ENCODE measurements at regions not wholly inside any gene's neighbourhood (a gene's known extent, or its start where the extent isn't known, plus 50 kb on each side); places are given as distances from the start of the nearest gene placed in this dataset.

DNA sequence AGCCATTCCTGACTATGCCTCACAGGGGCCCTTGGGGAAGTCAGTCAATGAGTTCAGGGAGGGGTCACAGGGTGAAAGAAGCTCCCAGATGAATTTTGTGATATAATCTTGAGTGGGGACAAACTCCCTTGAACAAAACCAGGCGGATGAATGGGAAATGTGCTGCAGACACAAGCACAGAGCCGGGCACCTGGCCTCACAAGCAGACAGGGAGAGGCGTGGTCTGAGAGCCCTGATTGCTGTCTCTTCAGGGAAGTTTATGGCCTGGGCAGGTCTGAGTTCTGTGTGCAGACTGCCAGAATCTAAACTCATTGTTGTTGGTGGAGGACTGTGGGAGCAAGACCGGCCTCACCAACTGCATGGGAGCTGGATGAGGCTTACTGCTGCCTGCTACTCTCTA lies 591.8 kb downstream of the EPHA3 start:
- Histone ChIP-seq H3K36me3 (no peaks in the 10 kb centered on the region), H3K4me3 (ENCODE audit: low read depth in 1 of 2, low read length in 1 of 2) (no peak overlapping the region), H3K27ac (no peak overlapping the region), H3K9me3 (no peaks in the 10 kb centered on the region), H3K4me1 (ENCODE audit: control insufficient read depth in 1 of 2, insufficient read depth in 1 of 2, low read depth in 1 of 2, low read length in 1 of 2) (no peaks in the 10 kb centered on the region), H3K27me3 (no peaks in the 10 kb centered on the region)
- no peak for TF ChIP-seq CTCF (IDR thresholded peaks at IDR 0.05)

GRCh38 chr3:89699771-89700170 lies 592.4 kb downstream of the EPHA3 start:
- no peak for TF ChIP-seq CTCF (IDR thresholded peaks at IDR 0.05)
- no peaks in the 10 kb centered on the region for H3K36me3 ChIP-seq
- no peak overlapping the region for H3K4me3 ChIP-seq (ENCODE audit: low read depth in 1 of 2, low read length in 1 of 2)
- H3K9me3 ChIP-seq = no peaks in the 10 kb centered on the region
- no peaks in the 10 kb centered on the region for H3K27me3 ChIP-seq
- H3K4me1 ChIP-seq (ENCODE audit: control insufficient read depth in 1 of 2, insufficient read depth in 1 of 2, low read depth in 1 of 2, low read length in 1 of 2) = no peaks in the 10 kb centered on the region
- H3K27ac ChIP-seq = no peak overlapping the region

DNA sequence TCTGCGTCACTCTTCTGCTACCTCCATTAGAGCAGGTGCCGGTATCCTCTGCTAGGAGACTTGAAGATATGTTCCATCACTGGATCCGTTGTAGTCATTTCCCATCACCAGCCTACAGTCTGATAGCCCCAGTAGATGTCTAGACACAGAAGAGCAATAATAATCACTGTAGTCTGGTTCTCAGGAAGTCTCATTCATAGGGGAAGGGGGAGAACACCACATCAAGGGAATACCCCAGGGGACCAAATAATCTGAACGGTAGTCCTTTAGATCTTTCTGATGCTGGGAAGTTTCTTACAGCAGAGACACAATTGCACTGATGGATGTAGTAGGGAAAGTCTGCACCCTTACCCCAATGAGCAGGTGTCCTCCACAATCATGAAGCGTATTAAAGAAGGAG lies 595.0 kb downstream of the EPHA3 start:
- TF ChIP-seq CTCF (IDR thresholded peaks at IDR 0.05) = no peak
- no peaks in the 10 kb centered on the region for H3K4me1 ChIP-seq (ENCODE audit: control insufficient read depth in 1 of 2, insufficient read depth in 1 of 2, low read depth in 1 of 2, low read length in 1 of 2)
- no peak overlapping the region for H3K4me3 ChIP-seq (ENCODE audit: low read depth in 1 of 2, low read length in 1 of 2)
- no peaks in the 10 kb centered on the region for H3K27me3 ChIP-seq
- H3K27ac ChIP-seq = no peak overlapping the region
- H3K36me3 ChIP-seq = no peaks in the 10 kb centered on the region
- no peaks in the 10 kb centered on the region for H3K9me3 ChIP-seq

DNA sequence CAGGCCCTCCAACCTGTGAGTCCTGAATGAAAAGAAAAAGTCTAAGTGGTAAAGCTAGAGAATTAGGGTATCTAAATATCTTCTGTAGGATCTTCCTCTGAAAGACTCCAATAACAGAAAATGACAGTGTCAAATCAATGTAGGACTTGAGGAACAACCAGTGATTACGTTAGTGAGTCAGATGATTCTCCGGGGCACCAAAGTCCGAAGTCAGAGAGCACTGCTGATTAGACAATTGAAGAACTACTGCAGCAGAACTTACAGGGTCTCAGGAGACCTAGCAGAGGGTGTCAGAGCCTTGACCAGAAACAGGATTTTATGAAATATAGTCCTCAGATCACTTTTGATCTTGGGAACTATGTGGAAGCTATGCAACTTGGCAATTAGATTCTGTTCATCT lies 605.8 kb downstream of the EPHA3 start:
- Histone ChIP-seq H3K4me3 (ENCODE audit: low read depth in 1 of 2, low read length in 1 of 2) (no peak overlapping the region), H3K36me3 (no peaks in the 10 kb centered on the region), H3K4me1 (ENCODE audit: control insufficient read depth in 1 of 2, insufficient read depth in 1 of 2, low read depth in 1 of 2, low read length in 1 of 2) (no peaks in the 10 kb centered on the region), H3K27ac (no peak overlapping the region), H3K27me3 (no peaks in the 10 kb centered on the region), H3K9me3 (no peaks in the 10 kb centered on the region)
- no peak for TF ChIP-seq CTCF (IDR thresholded peaks at IDR 0.05)

DNA sequence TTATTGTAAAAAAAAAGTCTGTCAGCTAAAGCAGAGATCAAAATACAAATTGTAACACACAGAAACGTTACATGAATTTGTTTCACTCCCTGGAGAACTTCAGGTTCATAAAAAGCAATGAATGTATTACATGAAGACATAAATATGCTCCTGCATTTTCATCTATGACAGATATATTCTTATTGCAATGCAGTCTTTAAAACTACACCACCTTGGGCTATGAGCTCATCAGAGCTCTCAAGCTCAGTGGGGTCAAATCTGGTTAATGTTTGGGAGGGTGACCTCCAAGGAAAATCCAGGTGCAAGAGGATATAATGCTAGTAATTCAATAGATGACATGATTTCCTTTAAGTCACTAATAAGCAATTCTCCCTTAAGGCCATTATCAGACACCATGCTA lies 606.8 kb downstream of the EPHA3 start:
- Histone ChIP-seq H3K4me3 (ENCODE audit: low read depth in 1 of 2, low read length in 1 of 2) (no peak overlapping the region), H3K27ac (no peak overlapping the region), H3K27me3 (no peaks in the 10 kb centered on the region), H3K4me1 (ENCODE audit: control insufficient read depth in 1 of 2, insufficient read depth in 1 of 2, low read depth in 1 of 2, low read length in 1 of 2) (no peaks in the 10 kb centered on the region), H3K36me3 (no peaks in the 10 kb centered on the region), H3K9me3 (no peaks in the 10 kb centered on the region)
- TF ChIP-seq CTCF (IDR thresholded peaks at IDR 0.05) = no peak
